ENCODE measurements at regions not wholly inside any gene's neighbourhood (a gene's known extent, or its start where the extent isn't known, plus 50 kb on each side); places are given as distances from the start of the nearest gene placed in this dataset.

- H3K27ac ChIP-seq: no peak overlapping the region
- TF ChIP-seq CTCF (IDR thresholded peaks at IDR 0.05) (no peak), ZFX (IDR thresholded peaks at IDR 0.05; ENCODE audit: borderline replicate concordance) (no peak)
These were observed 152.8 kb downstream of the CYSLTR2 start for GRCh38 chr13:48806522-48806921.

- TF ChIP-seq ZFX (IDR thresholded peaks at IDR 0.05; ENCODE audit: borderline replicate concordance): no peak
- TF ChIP-seq CTCF (IDR thresholded peaks at IDR 0.05): no peak
- H3K27ac ChIP-seq: no peak overlapping the region
These were observed 155.0 kb downstream of the CYSLTR2 start for GRCh38 chr13:48808683-48809082.

- TF ChIP-seq ZFX (IDR thresholded peaks at IDR 0.05; ENCODE audit: borderline replicate concordance): no peak
- no peak for TF ChIP-seq CTCF (IDR thresholded peaks at IDR 0.05)
- H3K27ac ChIP-seq: no peak overlapping the region
These were observed 156.3 kb downstream of the CYSLTR2 start for GRCh38 chr13:48810013-48810412.

- H3K27ac ChIP-seq: no peak overlapping the region
- no peak for TF ChIP-seq CTCF (IDR thresholded peaks at IDR 0.05)
- no peak for TF ChIP-seq ZFX (IDR thresholded peaks at IDR 0.05; ENCODE audit: borderline replicate concordance)
These were observed 159.8 kb downstream of the CYSLTR2 start for GRCh38 chr13:48813518-48813917.

GRCh38 chr13:48816700-48817099 is 159.0 kb upstream of the FNDC3A start:
- TF ChIP-seq CTCF (IDR thresholded peaks at IDR 0.05) (no peak), ZFX (IDR thresholded peaks at IDR 0.05; ENCODE audit: borderline replicate concordance) (no peak)
- no peak overlapping the region for H3K27ac ChIP-seq

GRCh38 chr13:48817166-48817802 is 158.4 kb upstream of the FNDC3A start:
- no peak overlapping the region for H3K27ac ChIP-seq
- TF ChIP-seq ZFX (IDR thresholded peaks at IDR 0.05; ENCODE audit: borderline replicate concordance): no peak
- no peak for TF ChIP-seq CTCF (IDR thresholded peaks at IDR 0.05)

- TF ChIP-seq CTCF (IDR thresholded peaks at IDR 0.05): no peak
- no peak for TF ChIP-seq ZFX (IDR thresholded peaks at IDR 0.05; ENCODE audit: borderline replicate concordance)
- no peak overlapping the region for H3K27ac ChIP-seq
These were observed 157.0 kb upstream of the FNDC3A start for GRCh38 chr13:48818495-48819356.

All from 22Rv1 (cell line).